ENCODE measurements at regions not wholly inside any gene's neighbourhood (a gene's known extent, or its start where the extent isn't known, plus 50 kb on each side); places are given as distances from the start of the nearest gene placed in this dataset.

GRCh38 chr11:120057028-120057330 lies 80.9 kb downstream of the TRIM29 start:
- Histone ChIP-seq H3K14ac (ENCODE audit: insufficient read depth, low read length) (no peak overlapping the region; the same call in 1 of the 2 replicates), H4K5ac (ENCODE audit: insufficient read length, low read depth, low read length) (no peak overlapping the region), H4K8ac (replicated peaks; ENCODE audit: insufficient read length, low read depth, low read length) (no peak overlapping the region), H3K27ac (ENCODE audit: insufficient read length, low read depth, low read length) (peak overlapping the region; percentile 10), H2BK20ac (ENCODE audit: low read depth, low read length, poor library complexity, severe bottlenecking) (no peak overlapping the region), H3K79me1 (ENCODE audit: insufficient read depth, low read depth, low read length, poor library complexity, severe bottlenecking) (no peaks in the 10 kb centered on the region), H3K18ac (ENCODE audit: insufficient read length, low read depth, low read length) (peak overlapping the region; percentile 3), H3K79me2 (ENCODE audit: insufficient read depth, low read length) (no peaks in the 10 kb centered on the region), H4K20me1 (ENCODE audit: control insufficient read depth, insufficient read depth, insufficient read length) (no peaks in the 10 kb centered on the region), H3K27me3 (ENCODE audit: insufficient read depth, low read length) (no peaks in the 10 kb centered on the region), H3K4me2 (ENCODE audit: insufficient read depth, insufficient read length, low read length) (no peak overlapping the region), H3K4me1 (ENCODE audit: insufficient read depth, low read length) (peaks cover 27% of the 10 kb centered on the region), H2AK5ac (ENCODE audit: insufficient read length, low read length) (no peak overlapping the region), H3K9me3 (ENCODE audit: control insufficient read depth, low read depth, low read length) (no peaks in the 10 kb centered on the region), H2BK5ac (ENCODE audit: insufficient read length, low read length) (no peak overlapping the region), H2BK120ac (ENCODE audit: low read depth, low read length, poor library complexity, severe bottlenecking) (no peak overlapping the region), H3K4ac (ENCODE audit: low read depth, low read length) (no peak overlapping the region), H3K56ac (ENCODE audit: insufficient read length, low read depth, low read length) (no peak overlapping the region), H3T11ph (ENCODE audit: low read length) (no peak overlapping the region), H3K9ac (ENCODE audit: extremely low read depth, insufficient read length, low read length) (no peak overlapping the region), H2AFZ (ENCODE audit: low read length) (no peak overlapping the region), H2BK12ac (ENCODE audit: insufficient read length, low read depth, low read length) (no peak overlapping the region), H3K23ac (ENCODE audit: insufficient read length, low read depth, low read length) (no peak overlapping the region), H4K91ac (ENCODE audit: insufficient read length, low read depth, low read length) (no peak overlapping the region), H3K23me2 (ENCODE audit: insufficient read length, low read depth, low read length, poor library complexity, severe bottlenecking) (no peaks in the 10 kb centered on the region), H2BK15ac (ENCODE audit: low read depth, low read length) (no peak overlapping the region)
- peaks cover 5% of the 10 kb centered on the region for H3K27me3 Mint-ChIP-seq (ENCODE audit: low read depth)
- H3K36me3 Mint-ChIP-seq (ENCODE audit: insufficient read depth in 1 of 3, low read depth in 3 of 3): peaks cover 2 to 15% (median 7%) of the 10 kb centered on the region in 3 experiments; a peak in 5 of 7 replicates
- no peak for TF ChIP-seq CTCF (conservative IDR thresholded peaks at IDR 0.05)
- H3K4me1 Mint-ChIP-seq: peaks cover 51 to 56% of the 10 kb centered on the region in 2 experiments
- DNase-seq: no peak
- no CpG with 5 or more reads among the region's 4 CpGs for WGBS (ENCODE audit: extremely low coverage, insufficient read length, low lambda C conversion rate)
- H3K4me3 Mint-ChIP-seq: no peak overlapping the region
- peak overlapping the region in 2 of 3 experiments; percentile 83 to 95; a peak in 5 of 7 replicates for H3K27ac Mint-ChIP-seq
- H3K9me3 Mint-ChIP-seq: peaks cover 5 to 7% of the 10 kb centered on the region in 2 experiments; a peak in 4 of 5 replicates
